Stimulated activated CD8-positive, alpha-beta memory T cell treated with anti-CD3 and anti-CD28 coated beads, Interleukin-15, amount 100 ng/mL, for 1 hour (primary cell): ENCODE measurements at regions not wholly inside any gene's neighbourhood (a gene's known extent, or its start where the extent isn't known, plus 50 kb on each side); places are given as distances from the start of the nearest gene placed in this dataset.
"Not testable (repeated sequence)": the region's sequence is repeated elsewhere in the genome, so short reads cannot be mapped to it uniquely, and the experiment has no call there.

ENCODE experiments used
- DNase-seq: peaks from one replicate; pipeline ENCODE4 v3.0.0-alpha.2; 2020; ENCODE audit warnings: low read depth

DNA sequence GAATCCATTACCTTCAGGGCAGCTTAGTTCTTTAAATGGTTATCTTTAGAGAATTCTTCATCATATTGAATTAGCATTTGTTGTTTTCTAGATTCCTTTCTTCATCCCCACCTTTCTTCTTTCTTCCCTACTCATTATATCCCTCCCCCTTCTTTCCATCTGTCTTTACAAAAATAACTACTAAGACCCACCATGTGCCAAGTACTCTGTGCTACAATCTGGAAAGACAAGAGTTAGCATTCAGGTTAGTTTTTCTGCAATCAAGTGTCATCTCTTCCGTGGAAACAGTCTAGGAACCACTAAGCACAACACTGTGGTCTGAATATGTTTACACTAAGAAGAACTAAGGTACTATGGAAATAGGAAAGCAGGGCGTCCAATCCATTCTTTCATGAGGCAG lies 897.4 kb upstream of the TENM4 start:
- DNase-seq: no peak

GRCh38 chr11:80331694-80332093 lies 890.9 kb upstream of the TENM4 start:
- DNase-seq: no peak

DNA sequence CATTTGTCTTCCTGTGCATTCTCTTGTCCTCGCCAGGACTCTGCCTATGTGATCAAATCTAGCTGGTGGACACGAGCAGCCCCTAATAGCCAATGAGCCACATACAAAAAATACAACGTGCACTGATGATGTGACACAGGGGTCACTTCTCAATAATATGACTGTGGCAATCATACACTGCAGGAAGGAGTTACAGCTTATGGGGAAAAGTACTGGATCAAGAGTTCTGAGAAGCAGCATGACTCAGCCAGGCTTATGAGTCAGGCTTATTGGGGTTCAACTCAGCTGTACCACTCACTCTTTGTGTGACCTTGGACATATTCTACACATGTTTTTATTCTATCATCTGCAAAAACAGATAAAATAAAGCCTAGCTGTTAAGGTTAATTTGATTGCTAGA lies 889.4 kb upstream of the TENM4 start:
- DNase-seq: no peak

DNA sequence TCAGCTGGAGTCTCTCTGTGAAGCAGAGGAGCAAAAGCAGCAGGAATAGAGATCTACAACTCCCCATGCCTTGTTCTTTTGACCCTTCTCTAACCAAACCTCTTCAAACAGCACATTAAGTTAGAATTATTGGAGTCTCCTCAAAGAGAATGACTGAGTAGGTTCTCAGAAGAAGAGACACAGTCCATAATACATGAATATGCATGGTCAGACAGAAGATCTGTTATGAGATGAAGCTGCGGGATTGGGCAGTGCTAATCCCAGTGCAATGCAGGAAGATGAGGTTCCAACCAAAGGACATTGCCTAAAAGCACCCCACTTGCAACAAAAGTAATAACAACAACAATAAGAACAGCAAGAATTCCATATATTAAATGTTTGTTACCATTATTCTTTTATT lies 887.9 kb upstream of the TENM4 start:
- no peak for DNase-seq

GRCh38 chr11:80327956-80328614 lies 887.3 kb upstream of the TENM4 start:
- no peak for DNase-seq

DNA sequence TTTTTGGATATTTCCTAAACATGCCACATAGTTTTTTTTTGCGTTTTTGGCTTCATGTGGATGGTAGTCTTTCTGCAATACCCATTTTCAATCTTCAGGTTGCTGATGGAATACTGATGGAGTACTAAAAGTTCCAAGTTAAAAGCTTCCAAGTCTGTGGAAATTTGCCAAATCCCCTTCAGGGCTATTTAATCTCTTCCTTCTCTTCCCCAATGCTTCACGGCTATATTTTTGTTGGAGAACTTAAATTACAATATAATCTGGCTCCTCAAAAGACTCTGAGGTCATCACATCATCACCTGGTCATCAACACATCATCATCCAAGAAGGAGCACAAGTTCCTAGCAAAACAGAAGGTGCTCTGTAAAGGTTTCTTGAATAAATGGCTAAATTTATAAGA lies 881.0 kb upstream of the TENM4 start:
- DNase-seq: no peak

DNA sequence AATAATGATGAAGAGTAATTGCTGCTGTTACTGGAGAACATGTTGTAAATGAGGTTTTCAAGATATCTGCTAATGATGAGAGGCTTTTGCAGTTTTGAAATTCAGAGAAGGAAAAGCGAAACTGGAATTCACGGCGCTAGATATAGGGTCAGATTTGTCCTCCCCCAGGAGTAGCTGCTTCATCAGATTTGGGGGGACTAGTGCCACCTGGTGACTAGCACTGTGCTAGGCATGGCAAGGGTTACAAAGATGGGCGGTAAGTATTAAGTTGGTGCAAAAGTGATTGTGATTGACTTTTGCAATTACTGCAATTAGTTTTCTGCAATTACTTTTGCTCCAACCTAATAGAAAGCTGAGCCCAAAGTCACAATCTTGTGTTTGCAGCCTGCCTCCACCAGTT lies 879.9 kb upstream of the TENM4 start:
- no peak for DNase-seq

GRCh38 chr11:80320226-80320625 lies 879.4 kb upstream of the TENM4 start:
- DNase-seq: no peak

DNA sequence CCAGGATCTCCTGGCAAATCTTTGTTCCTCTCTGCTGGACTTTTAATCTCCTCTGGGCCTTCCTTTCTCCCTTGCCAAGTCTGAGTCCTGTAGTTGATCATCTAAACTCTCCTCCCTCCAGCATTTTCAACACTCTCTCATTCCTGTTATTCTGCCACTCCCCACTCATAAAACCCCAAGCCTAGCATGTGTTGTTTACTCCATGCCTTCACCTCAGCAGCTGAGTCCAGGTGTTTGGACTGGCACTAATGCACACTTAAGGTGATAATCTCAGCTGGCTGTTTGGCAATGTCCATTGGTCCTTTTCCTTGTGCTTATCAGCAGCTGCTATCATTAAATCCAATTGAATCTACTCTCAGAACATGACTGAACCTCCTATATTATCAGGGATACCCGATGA lies 876.8 kb upstream of the TENM4 start:
- no peak for DNase-seq

DNA sequence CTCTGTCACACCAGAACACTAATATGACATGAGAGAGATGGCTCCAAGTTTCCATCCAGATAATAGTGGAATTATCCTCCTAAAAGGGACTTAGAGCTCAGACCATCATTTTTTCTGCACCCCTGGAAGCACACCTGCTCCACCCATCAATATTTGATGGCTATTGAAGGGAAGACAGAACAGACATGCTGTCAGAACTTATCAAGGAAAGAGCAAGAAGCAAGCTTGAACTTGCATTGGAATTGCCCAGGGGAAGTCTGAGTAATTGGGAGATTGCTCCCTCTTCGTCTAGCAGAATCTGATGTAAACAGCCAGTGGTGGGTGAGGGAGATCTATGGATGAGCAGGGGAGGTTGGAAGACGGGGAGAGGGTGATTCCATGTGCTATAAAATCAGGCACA lies 874.4 kb upstream of the TENM4 start:
- no peak for DNase-seq

DNA sequence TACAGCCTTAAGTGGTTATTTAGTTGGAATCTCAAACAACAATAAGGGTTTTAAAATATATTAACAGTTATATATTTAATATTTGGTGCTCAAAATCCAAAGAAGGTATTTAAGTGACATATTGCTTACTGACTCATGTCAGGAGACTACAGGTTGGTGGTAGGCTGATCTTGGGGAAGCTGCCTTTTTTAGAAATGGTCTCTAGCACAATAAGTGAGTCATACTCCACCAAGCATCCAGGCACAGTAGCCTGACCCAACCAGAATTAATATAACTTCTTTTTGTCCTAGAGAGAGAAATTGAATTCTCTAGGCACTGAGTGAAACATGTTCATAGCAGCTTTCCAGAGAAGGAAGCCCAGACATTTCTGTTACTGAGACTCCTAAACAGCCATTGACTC lies 868.5 kb upstream of the TENM4 start:
- DNase-seq: no peak

DNA sequence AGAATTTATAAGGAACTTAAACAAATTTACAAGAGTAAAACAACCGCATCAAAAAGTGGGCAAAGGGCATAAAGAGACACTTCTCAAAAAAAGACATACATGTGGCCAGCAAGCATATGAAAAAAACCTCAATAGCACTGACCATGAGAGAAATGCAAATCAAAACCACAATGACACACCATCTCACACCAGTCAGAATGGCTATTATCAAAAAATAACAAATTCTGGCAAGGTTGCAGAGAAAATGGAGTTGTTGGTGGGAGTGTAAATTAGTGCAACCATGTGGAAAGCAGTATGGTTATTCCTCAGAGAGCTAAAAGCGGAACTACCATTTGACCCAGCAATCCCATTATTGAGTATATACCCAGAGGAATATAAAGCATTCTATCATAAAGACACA lies 866.8 kb upstream of the TENM4 start:
- no peak for DNase-seq

- DNase-seq: no peak
Observed at GRCh38 chr11:80297858-80298632, 857.2 kb upstream of the TENM4 start.

GRCh38 chr11:80293293-80293692 lies 852.5 kb upstream of the TENM4 start:
- no peak for DNase-seq

GRCh38 chr11:80284946-80285785 lies 844.3 kb upstream of the TENM4 start:
- no peak for DNase-seq

DNA sequence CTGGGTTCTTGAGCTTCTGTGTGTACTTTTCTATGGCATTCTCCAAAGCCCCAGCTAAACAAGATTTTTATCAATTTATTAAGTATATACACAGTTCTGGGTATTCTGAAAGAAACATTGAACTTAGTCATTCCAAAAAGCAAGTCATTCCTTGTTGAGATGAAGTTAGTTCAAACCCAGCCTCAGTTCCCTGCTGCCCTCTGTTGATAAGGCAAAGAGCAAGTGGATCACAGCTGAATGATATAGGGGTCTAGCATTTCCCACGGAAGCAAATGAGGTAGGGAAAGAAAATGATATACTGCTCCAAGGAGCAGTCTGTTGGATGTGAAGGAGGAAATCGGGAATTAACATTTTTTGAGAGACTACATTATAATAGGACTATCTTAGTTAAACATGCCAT lies 841.8 kb upstream of the TENM4 start:
- DNase-seq: no peak

DNA sequence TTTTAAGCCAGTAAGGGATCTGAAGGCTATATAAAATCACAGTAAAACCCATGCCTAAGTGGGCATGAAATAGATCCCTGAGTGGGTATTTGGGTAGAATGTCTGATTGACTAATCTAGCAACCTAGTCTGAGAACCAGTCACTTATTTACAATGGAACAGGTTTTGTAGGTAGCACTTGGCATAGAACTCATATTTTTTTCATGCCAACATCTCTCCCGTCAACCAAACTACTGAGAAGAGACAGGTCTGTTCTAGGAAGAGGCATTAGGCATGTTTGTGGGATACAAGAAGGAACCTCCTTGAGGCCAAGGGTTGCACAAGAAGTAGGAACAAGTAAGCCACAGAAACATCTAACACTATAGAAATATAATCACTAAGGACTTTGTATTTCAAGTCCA lies 840.4 kb upstream of the TENM4 start:
- no peak for DNase-seq

DNA sequence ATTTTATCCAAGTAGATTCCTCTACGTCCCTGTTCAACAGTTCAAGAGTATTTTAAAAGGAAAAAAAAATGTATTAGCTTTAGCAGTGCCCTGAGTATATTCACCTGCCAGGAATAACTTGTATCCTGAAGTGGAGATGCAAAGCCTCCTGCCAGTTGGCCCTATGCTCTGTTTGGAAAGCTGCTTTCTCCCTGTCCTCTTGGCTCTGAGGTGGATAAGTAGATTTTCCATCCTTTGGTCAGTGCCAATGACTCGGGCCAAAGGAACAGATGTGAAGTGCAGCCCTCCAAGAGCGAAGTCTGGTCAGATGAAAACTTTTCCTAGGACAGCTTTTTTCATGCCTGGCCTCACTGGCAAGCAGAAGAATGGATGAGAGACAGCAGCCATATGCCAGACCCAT lies 839.9 kb upstream of the TENM4 start:
- no peak for DNase-seq

GRCh38 chr11:80261776-80262175 lies 820.9 kb upstream of the TENM4 start:
- no peak for DNase-seq

- not testable (repeated sequence) for DNase-seq
Observed at GRCh38 chr11:80257319-80258015, 816.6 kb upstream of the TENM4 start.

- DNase-seq: no peak
Observed at GRCh38 chr11:80255021-80255420, 814.2 kb upstream of the TENM4 start.

- DNase-seq: no peak
Observed at GRCh38 chr11:80241766-80242165, 800.9 kb upstream of the TENM4 start.
